GM23338 (cell line): ENCODE measurements at regions not wholly inside any gene's neighbourhood (a gene's known extent, or its start where the extent isn't known, plus 50 kb on each side); places are given as distances from the start of the nearest gene placed in this dataset.

ENCODE experiments used
- ATAC-seq: fragments of 200-7000 bp; cut with Tn5 transposase; 3 replicates; pipeline ENCODE4 v1.9.1; 2020
- DNase-seq: peaks from one replicate; pipeline ENCODE4 v3.0.0-alpha.2; 2015; ENCODE audit warnings: low spot score
- H2AFZ ChIP-seq: fragments of 200-600 bp; sonication (generic); 2 replicates; pipeline ENCODE4 v1.8.0; 2016; ENCODE audit warnings: antibody characterized with exemption, mild to moderate bottlenecking, moderate library complexity
- H3F3A ChIP-seq: fragments of 200-600 bp; sonication (generic); replicated peaks from 2 replicates; pipeline ENCODE4 v1.8.0; 2017; ENCODE audit warnings: antibody characterized with exemption, mixed run types, low read depth
- H3K27ac ChIP-seq: fragments of 200-600 bp; sonication (generic); 2 replicates; pipeline ENCODE4 v1.6.1; 2016; ENCODE audit warnings: low read depth
- H3K27me3 ChIP-seq: fragments of 200-600 bp; sonication (generic); 2 replicates; pipeline ENCODE4 v1.8.0; 2016; ENCODE audit warnings: mild to moderate bottlenecking, mixed run types, moderate library complexity; ENCODE audit not compliant: insufficient read depth
- H3K36me3 ChIP-seq: fragments of 200-600 bp; sonication (generic); 2 replicates; pipeline ENCODE4 v1.8.0; 2016; ENCODE audit warnings: mild to moderate bottlenecking; ENCODE audit not compliant: insufficient read depth
- H3K4me1 ChIP-seq: fragments of 200-600 bp; sonication (generic); 2 replicates; pipeline ENCODE4 v1.8.0; 2016; ENCODE audit warnings: mild to moderate bottlenecking, moderate library complexity; ENCODE audit not compliant: insufficient read depth
- H3K4me2 ChIP-seq: fragments of 200-600 bp; sonication (generic); 2 replicates; pipeline ENCODE4 v1.7.1; 2017; ENCODE audit warnings: mixed run types
- H3K4me3 ChIP-seq: fragments of 200-600 bp; sonication (generic); 2 replicates; pipeline ENCODE4 v1.6.1; 2016; ENCODE audit warnings: mixed run types
- H3K79me2 ChIP-seq: fragments of 200-600 bp; sonication (generic); replicated peaks from 2 replicates; pipeline ENCODE4 v1.8.0; 2017; ENCODE audit warnings: mild to moderate bottlenecking; ENCODE audit not compliant: insufficient read depth
- H3K9me2 ChIP-seq: fragments of 200-600 bp; sonication (generic); 2 replicates; pipeline ENCODE4 v1.8.0; 2017; ENCODE audit not compliant: insufficient read depth
- H4K20me1 ChIP-seq: fragments of 200-600 bp; sonication (generic); replicated peaks from 2 replicates; pipeline ENCODE4 v1.8.0; 2017; ENCODE audit warnings: mild to moderate bottlenecking; ENCODE audit not compliant: insufficient read depth
- H3K27ac Mint-ChIP-seq: 2 replicates; pipeline ENCODE4 v1.8.0; 2020; ENCODE audit warnings: inconsistent platforms, mild to moderate bottlenecking, moderate library complexity, mixed read lengths
- H3K27me3 Mint-ChIP-seq: 3 replicates; pipeline ENCODE4 v1.8.0; 2022; ENCODE audit warnings: low read depth, mild to moderate bottlenecking, moderate library complexity, mixed read lengths, inconsistent platforms; ENCODE audit not compliant: insufficient read depth, poor library complexity
- H3K36me3 Mint-ChIP-seq: 3 replicates; pipeline ENCODE4 v1.8.0; 2021; ENCODE audit warnings: low read depth, mild to moderate bottlenecking, inconsistent platforms, moderate library complexity, mixed read lengths
- H3K4me1 Mint-ChIP-seq: 3 replicates; pipeline ENCODE4 v1.8.0; 2020; ENCODE audit warnings: mild to moderate bottlenecking, inconsistent platforms, mixed read lengths
- H3K4me3 Mint-ChIP-seq: 3 replicates; pipeline ENCODE4 v1.8.0; 2021; ENCODE audit warnings: moderate library complexity, mild to moderate bottlenecking, inconsistent platforms, mixed read lengths
- H3K9me3 Mint-ChIP-seq: 3 replicates; pipeline ENCODE4 v1.8.0; 2020; ENCODE audit warnings: moderate library complexity, mild to moderate bottlenecking, inconsistent platforms, mixed read lengths
- ETS1 ChIP-seq: IDR thresholded peaks from 2 replicates; pipeline ENCODE4 v1.6.1; 2016; ENCODE audit warnings: antibody characterized with exemption
- EZH2 ChIP-seq: fragments of 200-600 bp; sonication (generic); IDR thresholded peaks from one replicate; pipeline ENCODE4 v1.8.0; 2017; ENCODE audit warnings: antibody characterized with exemption, mild to moderate bottlenecking, low read depth; ENCODE audit not compliant: unreplicated experiment
- EZH2phosphoT487 ChIP-seq: fragments of 200-600 bp; sonication (generic); IDR thresholded peaks from one replicate; pipeline ENCODE4 v1.8.1; 2018; ENCODE audit warnings: antibody characterized with exemption; ENCODE audit not compliant: unreplicated experiment
- JUNB ChIP-seq: IDR thresholded peaks from one replicate; pipeline ENCODE4 v1.6.1; 2016; ENCODE audit warnings: antibody characterized with exemption; ENCODE audit not compliant: unreplicated experiment
- NANOG ChIP-seq: IDR thresholded peaks from 2 replicates; pipeline ENCODE4 v1.6.1; 2016; ENCODE audit warnings: antibody characterized with exemption, borderline replicate concordance
- ZNF114 ChIP-seq: fragments of 250-450 bp; sonication (Bioruptor Pico); IDR thresholded peaks from 2 replicates; pipeline ENCODE4 v1.5.0; 2020; ENCODE audit warnings: mild to moderate bottlenecking, moderate library complexity
- ZNF331 ChIP-seq: fragments of 250-450 bp; sonication (Bioruptor Pico); IDR thresholded peaks from 2 replicates; pipeline ENCODE4 v1.5.0; 2020; ENCODE audit warnings: low read depth, mild to moderate bottlenecking, moderate library complexity
- TF ChIP-seq, protein P1 (sequence below): IDR thresholded peaks from one replicate; pipeline ENCODE4 v1.6.1; 2018; ENCODE audit warnings: antibody characterized with exemption; ENCODE audit not compliant: unreplicated experiment
- TF ChIP-seq, protein P2 (sequence below): fragments of 250-450 bp; sonication (Bioruptor Pico); IDR thresholded peaks from 2 replicates; pipeline ENCODE4 v1.5.0; 2020; ENCODE audit warnings: mild to moderate bottlenecking, moderate library complexity

GRCh38 chr11:14587258-14587657, 56.3 kb upstream of the PDE3B start:
- H3K9me2 ChIP-seq, result 0 out of 2 replicates have a peak, but pooled peaks cover 5% of the 10 kb centered on the region
- DNase-seq (no peak), ATAC-seq (no peak)
- no peaks in the 10 kb centered on the region for H3K79me2 ChIP-seq
- H3K4me1 ChIP-seq, result no peaks in the 10 kb centered on the region
- H3K36me3 ChIP-seq, result no peaks in the 10 kb centered on the region
- H3K27me3 ChIP-seq, result no peaks in the 10 kb centered on the region
- Mint-ChIP-seq H3K4me1 (no peaks in the 10 kb centered on the region; the same call in 2 of the 3 replicates), H3K36me3 (peaks cover 8% of the 10 kb centered on the region; the same call in 2 of the 3 replicates), H3K9me3 (no peaks in the 10 kb centered on the region; the same call in 2 of the 3 replicates), H3K27me3 (no peaks in the 10 kb centered on the region), H3K27ac (no peak overlapping the region), H3K4me3 (no peak overlapping the region)
- TF ChIP-seq JUNB, result no peak
- TF ChIP-seq, protein P1, sequence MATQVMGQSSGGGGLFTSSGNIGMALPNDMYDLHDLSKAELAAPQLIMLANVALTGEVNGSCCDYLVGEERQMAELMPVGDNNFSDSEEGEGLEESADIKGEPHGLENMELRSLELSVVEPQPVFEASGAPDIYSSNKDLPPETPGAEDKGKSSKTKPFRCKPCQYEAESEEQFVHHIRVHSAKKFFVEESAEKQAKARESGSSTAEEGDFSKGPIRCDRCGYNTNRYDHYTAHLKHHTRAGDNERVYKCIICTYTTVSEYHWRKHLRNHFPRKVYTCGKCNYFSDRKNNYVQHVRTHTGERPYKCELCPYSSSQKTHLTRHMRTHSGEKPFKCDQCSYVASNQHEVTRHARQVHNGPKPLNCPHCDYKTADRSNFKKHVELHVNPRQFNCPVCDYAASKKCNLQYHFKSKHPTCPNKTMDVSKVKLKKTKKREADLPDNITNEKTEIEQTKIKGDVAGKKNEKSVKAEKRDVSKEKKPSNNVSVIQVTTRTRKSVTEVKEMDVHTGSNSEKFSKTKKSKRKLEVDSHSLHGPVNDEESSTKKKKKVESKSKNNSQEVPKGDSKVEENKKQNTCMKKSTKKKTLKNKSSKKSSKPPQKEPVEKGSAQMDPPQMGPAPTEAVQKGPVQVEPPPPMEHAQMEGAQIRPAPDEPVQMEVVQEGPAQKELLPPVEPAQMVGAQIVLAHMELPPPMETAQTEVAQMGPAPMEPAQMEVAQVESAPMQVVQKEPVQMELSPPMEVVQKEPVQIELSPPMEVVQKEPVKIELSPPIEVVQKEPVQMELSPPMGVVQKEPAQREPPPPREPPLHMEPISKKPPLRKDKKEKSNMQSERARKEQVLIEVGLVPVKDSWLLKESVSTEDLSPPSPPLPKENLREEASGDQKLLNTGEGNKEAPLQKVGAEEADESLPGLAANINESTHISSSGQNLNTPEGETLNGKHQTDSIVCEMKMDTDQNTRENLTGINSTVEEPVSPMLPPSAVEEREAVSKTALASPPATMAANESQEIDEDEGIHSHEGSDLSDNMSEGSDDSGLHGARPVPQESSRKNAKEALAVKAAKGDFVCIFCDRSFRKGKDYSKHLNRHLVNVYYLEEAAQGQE, result no peak
- no peak for TF ChIP-seq ZNF114
- no peak for TF ChIP-seq NANOG
- TF ChIP-seq ZNF331, result no peak
- TF ChIP-seq EZH2phosphoT487, result no peak
- TF ChIP-seq ETS1, result no peak
- TF ChIP-seq EZH2, result no peak
- TF ChIP-seq, protein P2, sequence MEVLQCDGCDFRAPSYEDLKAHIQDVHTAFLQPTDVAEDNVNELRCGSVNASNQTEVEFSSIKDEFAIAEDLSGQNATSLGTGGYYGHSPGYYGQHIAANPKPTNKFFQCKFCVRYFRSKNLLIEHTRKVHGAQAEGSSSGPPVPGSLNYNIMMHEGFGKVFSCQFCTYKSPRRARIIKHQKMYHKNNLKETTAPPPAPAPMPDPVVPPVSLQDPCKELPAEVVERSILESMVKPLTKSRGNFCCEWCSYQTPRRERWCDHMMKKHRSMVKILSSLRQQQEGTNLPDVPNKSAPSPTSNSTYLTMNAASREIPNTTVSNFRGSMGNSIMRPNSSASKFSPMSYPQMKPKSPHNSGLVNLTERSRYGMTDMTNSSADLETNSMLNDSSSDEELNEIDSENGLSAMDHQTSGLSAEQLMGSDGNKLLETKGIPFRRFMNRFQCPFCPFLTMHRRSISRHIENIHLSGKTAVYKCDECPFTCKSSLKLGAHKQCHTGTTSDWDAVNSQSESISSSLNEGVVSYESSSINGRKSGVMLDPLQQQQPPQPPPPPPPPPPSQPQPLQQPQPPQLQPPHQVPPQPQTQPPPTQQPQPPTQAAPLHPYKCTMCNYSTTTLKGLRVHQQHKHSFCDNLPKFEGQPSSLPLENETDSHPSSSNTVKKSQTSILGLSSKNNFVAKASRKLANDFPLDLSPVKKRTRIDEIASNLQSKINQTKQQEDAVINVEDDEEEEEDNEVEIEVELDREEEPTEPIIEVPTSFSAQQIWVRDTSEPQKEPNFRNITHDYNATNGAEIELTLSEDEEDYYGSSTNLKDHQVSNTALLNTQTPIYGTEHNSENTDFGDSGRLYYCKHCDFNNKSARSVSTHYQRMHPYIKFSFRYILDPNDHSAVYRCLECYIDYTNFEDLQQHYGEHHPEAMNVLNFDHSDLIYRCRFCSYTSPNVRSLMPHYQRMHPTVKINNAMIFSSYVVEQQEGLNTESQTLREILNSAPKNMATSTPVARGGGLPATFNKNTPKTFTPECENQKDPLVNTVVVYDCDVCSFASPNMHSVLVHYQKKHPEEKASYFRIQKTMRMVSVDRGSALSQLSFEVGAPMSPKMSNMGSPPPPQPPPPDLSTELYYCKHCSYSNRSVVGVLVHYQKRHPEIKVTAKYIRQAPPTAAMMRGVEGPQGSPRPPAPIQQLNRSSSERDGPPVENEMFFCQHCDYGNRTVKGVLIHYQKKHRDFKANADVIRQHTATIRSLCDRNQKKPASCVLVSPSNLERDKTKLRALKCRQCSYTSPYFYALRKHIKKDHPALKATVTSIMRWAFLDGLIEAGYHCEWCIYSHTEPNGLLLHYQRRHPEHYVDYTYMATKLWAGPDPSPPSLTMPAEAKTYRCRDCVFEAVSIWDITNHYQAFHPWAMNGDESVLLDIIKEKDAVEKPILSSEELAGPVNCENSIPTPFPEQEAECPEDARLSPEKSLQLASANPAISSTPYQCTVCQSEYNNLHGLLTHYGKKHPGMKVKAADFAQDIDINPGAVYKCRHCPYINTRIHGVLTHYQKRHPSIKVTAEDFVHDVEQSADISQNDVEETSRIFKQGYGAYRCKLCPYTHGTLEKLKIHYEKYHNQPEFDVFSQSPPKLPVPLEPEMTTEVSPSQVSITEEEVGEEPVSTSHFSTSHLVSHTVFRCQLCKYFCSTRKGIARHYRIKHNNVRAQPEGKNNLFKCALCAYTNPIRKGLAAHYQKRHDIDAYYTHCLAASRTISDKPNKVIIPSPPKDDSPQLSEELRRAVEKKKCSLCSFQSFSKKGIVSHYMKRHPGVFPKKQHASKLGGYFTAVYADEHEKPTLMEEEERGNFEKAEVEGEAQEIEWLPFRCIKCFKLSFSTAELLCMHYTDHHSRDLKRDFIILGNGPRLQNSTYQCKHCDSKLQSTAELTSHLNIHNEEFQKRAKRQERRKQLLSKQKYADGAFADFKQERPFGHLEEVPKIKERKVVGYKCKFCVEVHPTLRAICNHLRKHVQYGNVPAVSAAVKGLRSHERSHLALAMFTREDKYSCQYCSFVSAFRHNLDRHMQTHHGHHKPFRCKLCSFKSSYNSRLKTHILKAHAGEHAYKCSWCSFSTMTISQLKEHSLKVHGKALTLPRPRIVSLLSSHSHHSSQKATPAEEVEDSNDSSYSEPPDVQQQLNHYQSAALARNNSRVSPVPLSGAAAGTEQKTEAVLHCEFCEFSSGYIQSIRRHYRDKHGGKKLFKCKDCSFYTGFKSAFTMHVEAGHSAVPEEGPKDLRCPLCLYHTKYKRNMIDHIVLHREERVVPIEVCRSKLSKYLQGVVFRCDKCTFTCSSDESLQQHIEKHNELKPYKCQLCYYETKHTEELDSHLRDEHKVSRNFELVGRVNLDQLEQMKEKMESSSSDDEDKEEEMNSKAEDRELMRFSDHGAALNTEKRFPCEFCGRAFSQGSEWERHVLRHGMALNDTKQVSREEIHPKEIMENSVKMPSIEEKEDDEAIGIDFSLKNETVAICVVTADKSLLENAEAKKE (CRISPR knock-in tag), result no peak
- no peak overlapping the region for H3K4me2 ChIP-seq
- no peaks in the 10 kb centered on the region for H4K20me1 ChIP-seq
- H3F3A ChIP-seq, result no peaks in the 10 kb centered on the region
- no peak overlapping the region for H3K4me3 ChIP-seq
- H3K27ac ChIP-seq, result no peak overlapping the region
- H2AFZ ChIP-seq, result no peak overlapping the region
